Hepatocyte (in vitro differentiated cells): ENCODE measurements at regions not wholly inside any gene's neighbourhood (a gene's known extent, or its start where the extent isn't known, plus 50 kb on each side); places are given as distances from the start of the nearest gene placed in this dataset.

Source experiments
- DNase-seq: peaks from one replicate; pipeline ENCODE4 v3.0.0-alpha.2; 2016; ENCODE audit warnings: low spot score
- H2AFZ ChIP-seq: fragments of 200-600 bp; sonication (generic); 2 replicates; pipeline ENCODE4 v1.6.0; 2016; ENCODE audit warnings: antibody characterized with exemption, mild to moderate bottlenecking
- H3K27ac ChIP-seq: fragments of 200-600 bp; sonication (generic); 2 replicates; pipeline ENCODE4 v1.5.1; 2016; ENCODE audit warnings: mild to moderate bottlenecking
- H3K27me3 ChIP-seq: fragments of 200-600 bp; sonication (generic); 2 replicates; pipeline ENCODE4 v1.6.1; 2016
- H3K36me3 ChIP-seq: fragments of 200-600 bp; sonication (generic); replicated peaks from 2 replicates; pipeline ENCODE4 v1.5.1; 2016; ENCODE audit warnings: low read depth; ENCODE audit not compliant: insufficient read depth
- H3K4me1 ChIP-seq: fragments of 200-600 bp; sonication (generic); 2 replicates; pipeline ENCODE4 v1.5.1; 2016; ENCODE audit warnings: mild to moderate bottlenecking, moderate library complexity; ENCODE audit not compliant: insufficient read depth
- H3K4me2 ChIP-seq: fragments of 200-600 bp; sonication (generic); 2 replicates; pipeline ENCODE4 v1.6.0; 2016
- H3K4me3 ChIP-seq: fragments of 200-600 bp; sonication (generic); 2 replicates; pipeline ENCODE4 v1.5.1; 2016; ENCODE audit warnings: mild to moderate bottlenecking
- H3K79me2 ChIP-seq: fragments of 200-600 bp; sonication (generic); 2 replicates; pipeline ENCODE4 v1.6.0; 2017; ENCODE audit warnings: mild to moderate bottlenecking
- H3K9me2 ChIP-seq: fragments of 200-600 bp; sonication (generic); replicated peaks from 2 replicates; pipeline ENCODE4 v1.6.0; 2017; ENCODE audit warnings: mild to moderate bottlenecking; ENCODE audit not compliant: insufficient read depth
- H3K9me3 ChIP-seq: fragments of 200-600 bp; sonication (generic); 2 replicates; pipeline ENCODE4 v1.5.1; 2016; ENCODE audit warnings: low read depth, mild to moderate bottlenecking
- H4K20me1 ChIP-seq: fragments of 200-600 bp; sonication (generic); 2 replicates; pipeline ENCODE4 v1.6.0; 2016; ENCODE audit warnings: mild to moderate bottlenecking; ENCODE audit not compliant: insufficient read depth, poor library complexity, severe bottlenecking
- EZH2 ChIP-seq: fragments of 200-600 bp; sonication (generic); IDR thresholded peaks from 2 replicates; pipeline ENCODE4 v1.6.1; 2016; ENCODE audit warnings: antibody characterized with exemption, mild to moderate bottlenecking, borderline replicate concordance
- EZH2phosphoT487 ChIP-seq: fragments of 200-600 bp; sonication (generic); IDR thresholded peaks from one replicate; pipeline ENCODE4 v1.6.1; 2018; ENCODE audit warnings: antibody characterized with exemption, mild to moderate bottlenecking, low read depth, moderate library complexity; ENCODE audit not compliant: unreplicated experiment, severe bottlenecking
- WGBS: methylation state at CpG from one replicate; pipeline ENCODE4 v1.1.6; 2016; ENCODE audit warnings: low lambda C conversion rate; ENCODE audit errors: missing lambda C conversion rate; 5-methylcytosine and 5-hydroxymethylcytosine counted together
- TF ChIP-seq, protein P1 (sequence below): fragments of 200-600 bp; sonication (generic); IDR thresholded peaks from 2 replicates; pipeline ENCODE4 v1.5.1; 2016; ENCODE audit warnings: antibody characterized with exemption, mild to moderate bottlenecking; ENCODE audit not compliant: poor library complexity

DNA sequence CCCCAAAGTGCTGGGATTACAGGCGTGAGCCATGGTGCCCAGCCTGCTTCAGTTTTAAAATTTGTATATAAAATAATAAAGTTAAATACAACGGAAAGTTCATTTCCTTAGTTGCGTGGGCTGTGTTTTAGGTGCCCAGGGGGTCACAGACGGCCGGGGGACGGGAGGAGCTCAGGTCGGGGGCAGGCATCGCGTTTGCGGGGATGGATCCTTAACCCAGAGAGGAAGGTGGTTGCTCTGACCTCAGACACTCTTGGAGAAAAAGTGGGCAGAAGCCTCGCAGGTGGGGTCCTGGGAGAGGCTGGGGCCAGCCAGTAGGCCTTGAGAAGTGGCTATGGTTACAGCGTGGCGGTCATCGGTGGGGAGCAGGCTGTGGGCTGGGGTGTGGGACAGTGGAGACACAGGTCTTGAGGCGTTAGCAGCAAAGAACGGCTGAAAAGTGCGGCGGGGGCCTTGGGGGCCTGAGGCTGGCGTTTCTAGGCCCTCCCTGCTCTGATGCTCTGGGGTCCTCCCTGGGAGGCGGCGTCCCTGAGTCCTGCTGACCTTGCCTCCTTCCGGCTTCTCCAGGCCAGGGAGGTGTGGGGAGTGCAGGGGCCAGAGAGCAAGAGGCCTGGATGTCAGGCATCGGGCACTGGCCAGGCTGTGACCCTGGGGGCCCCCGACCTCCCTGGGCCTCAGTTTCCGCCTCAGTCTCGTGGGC, 54.4 kb downstream of the UNCX start:
- 89% methylated on average over 25 of the region's 26 CpGs for WGBS
- Histone ChIP-seq H3K27me3 (peaks cover 35% of the 10 kb centered on the region), H3K27ac (no peak overlapping the region), H3K4me2 (no peak overlapping the region), H2AFZ (no peak overlapping the region), H3K36me3 (no peaks in the 10 kb centered on the region), H3K79me2 (no peaks in the 10 kb centered on the region), H3K4me1 (peaks cover 9% of the 10 kb centered on the region), H3K4me3 (no peak overlapping the region), H4K20me1 (no peaks in the 10 kb centered on the region), H3K9me3 (no peaks in the 10 kb centered on the region), H3K9me2 (no peaks in the 10 kb centered on the region)
- no peak for DNase-seq
- TF ChIP-seq, protein P1, sequence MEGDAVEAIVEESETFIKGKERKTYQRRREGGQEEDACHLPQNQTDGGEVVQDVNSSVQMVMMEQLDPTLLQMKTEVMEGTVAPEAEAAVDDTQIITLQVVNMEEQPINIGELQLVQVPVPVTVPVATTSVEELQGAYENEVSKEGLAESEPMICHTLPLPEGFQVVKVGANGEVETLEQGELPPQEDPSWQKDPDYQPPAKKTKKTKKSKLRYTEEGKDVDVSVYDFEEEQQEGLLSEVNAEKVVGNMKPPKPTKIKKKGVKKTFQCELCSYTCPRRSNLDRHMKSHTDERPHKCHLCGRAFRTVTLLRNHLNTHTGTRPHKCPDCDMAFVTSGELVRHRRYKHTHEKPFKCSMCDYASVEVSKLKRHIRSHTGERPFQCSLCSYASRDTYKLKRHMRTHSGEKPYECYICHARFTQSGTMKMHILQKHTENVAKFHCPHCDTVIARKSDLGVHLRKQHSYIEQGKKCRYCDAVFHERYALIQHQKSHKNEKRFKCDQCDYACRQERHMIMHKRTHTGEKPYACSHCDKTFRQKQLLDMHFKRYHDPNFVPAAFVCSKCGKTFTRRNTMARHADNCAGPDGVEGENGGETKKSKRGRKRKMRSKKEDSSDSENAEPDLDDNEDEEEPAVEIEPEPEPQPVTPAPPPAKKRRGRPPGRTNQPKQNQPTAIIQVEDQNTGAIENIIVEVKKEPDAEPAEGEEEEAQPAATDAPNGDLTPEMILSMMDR, result no peak
- TF ChIP-seq EZH2phosphoT487, result no peak
- TF ChIP-seq EZH2, result no peak

DNA sequence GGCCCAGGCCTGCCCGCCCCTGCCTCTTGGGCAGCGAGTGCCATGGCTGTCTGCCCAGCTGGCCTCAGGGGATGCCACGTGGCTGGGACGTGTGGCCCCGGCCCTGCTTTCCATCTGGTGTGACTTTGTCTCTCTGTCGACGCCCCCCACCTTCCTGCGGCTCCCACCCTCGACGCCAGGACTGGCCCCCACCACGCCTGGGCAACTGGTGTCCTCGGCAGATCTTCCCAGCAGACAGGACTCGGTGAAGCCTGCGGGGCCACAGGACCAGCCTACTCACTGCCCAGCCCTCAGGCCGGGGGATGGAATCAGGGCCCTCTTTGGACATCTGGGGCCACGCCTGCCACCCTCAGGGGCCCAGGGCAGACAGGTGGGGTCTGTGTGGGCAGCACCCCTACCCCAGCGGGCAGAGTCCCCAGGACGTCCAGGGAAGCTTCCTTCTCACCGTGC, 55.1 kb downstream of the UNCX start:
- Histone ChIP-seq H3K27ac (no peak overlapping the region), H3K79me2 (no peaks in the 10 kb centered on the region), H3K4me3 (no peak overlapping the region), H3K4me1 (peaks cover 9% of the 10 kb centered on the region), H3K36me3 (no peaks in the 10 kb centered on the region), H4K20me1 (no peaks in the 10 kb centered on the region), H3K9me2 (no peaks in the 10 kb centered on the region), H3K4me2 (no peak overlapping the region), H3K27me3 (peaks cover 35% of the 10 kb centered on the region), H2AFZ (no peak overlapping the region), H3K9me3 (no peaks in the 10 kb centered on the region)
- 86% methylated on average over 18 of the region's 19 CpGs for WGBS
- TF ChIP-seq EZH2, result no peak
- TF ChIP-seq, protein P1, result no peak
- no peak for TF ChIP-seq EZH2phosphoT487
- no peak for DNase-seq

DNA sequence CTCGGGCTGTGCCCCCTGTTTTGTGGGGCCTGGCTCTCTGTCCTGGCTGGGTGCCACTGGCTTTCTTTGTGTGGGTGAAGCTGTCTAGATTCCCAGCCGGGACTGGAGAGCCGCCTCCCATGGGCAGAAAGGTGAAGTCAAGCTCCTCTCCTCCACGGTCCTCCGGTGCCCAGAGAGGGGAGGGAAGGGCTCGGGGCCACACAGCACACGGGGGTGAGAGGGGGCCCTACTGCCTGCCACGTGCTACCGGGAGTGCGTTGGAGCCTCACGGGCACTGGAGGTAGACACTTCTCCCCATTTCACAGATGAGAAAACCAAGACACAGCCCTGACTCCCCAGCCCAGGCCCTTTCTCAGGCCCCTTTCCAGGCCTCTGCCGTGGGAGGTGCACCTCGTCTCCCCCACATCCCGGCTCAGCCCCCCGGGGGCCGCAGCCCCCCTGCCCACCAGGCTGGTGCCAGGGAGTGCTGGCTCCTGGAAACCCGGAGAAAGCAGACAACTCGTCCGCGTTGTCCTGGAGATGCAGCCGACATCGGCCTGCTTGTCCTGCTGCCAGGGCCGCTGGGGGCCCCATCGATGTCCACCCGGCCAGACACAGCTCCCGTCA, 55.8 kb downstream of the UNCX start:
- peaks cover 35% of the 10 kb centered on the region for H3K27me3 ChIP-seq
- no peak for TF ChIP-seq EZH2phosphoT487
- no peak for TF ChIP-seq EZH2
- TF ChIP-seq, protein P1, result no peak

More for the DNA sequence above, 55.8 kb downstream of the UNCX start:
- H3K27ac ChIP-seq, result no peak overlapping the region
- DNase-seq, result no peak
- H3K4me3 ChIP-seq, result no peak overlapping the region
- H3K9me2 ChIP-seq, result no peaks in the 10 kb centered on the region
- H2AFZ ChIP-seq, result no peak overlapping the region
- H3K4me2 ChIP-seq, result no peak overlapping the region
- H4K20me1 ChIP-seq, result no peaks in the 10 kb centered on the region
- no peaks in the 10 kb centered on the region for H3K79me2 ChIP-seq
- H3K36me3 ChIP-seq, result no peaks in the 10 kb centered on the region
- peaks cover 9% of the 10 kb centered on the region for H3K4me1 ChIP-seq
- 94% methylated on average over 18 of the region's 26 CpGs for WGBS
- H3K9me3 ChIP-seq, result no peaks in the 10 kb centered on the region
